Hepatocyte (in vitro differentiated cells): ENCODE measurements at regions not wholly inside any gene's neighbourhood (a gene's known extent, or its start where the extent isn't known, plus 50 kb on each side); places are given as distances from the start of the nearest gene placed in this dataset.
"Not testable (repeated sequence)": the region's sequence is repeated elsewhere in the genome, so short reads cannot be mapped to it uniquely, and the experiment has no call there.

ENCODE experiments used
- DNase-seq: peaks from one replicate; pipeline ENCODE4 v3.0.0-alpha.2; 2016; ENCODE audit warnings: low spot score
- H2AFZ ChIP-seq: fragments of 200-600 bp; sonication (generic); 2 replicates; pipeline ENCODE4 v1.6.0; 2016; ENCODE audit warnings: antibody characterized with exemption, mild to moderate bottlenecking
- H3K27ac ChIP-seq: fragments of 200-600 bp; sonication (generic); 2 replicates; pipeline ENCODE4 v1.5.1; 2016; ENCODE audit warnings: mild to moderate bottlenecking
- H3K27me3 ChIP-seq: fragments of 200-600 bp; sonication (generic); 2 replicates; pipeline ENCODE4 v1.6.1; 2016
- H3K36me3 ChIP-seq: fragments of 200-600 bp; sonication (generic); replicated peaks from 2 replicates; pipeline ENCODE4 v1.5.1; 2016; ENCODE audit warnings: low read depth; ENCODE audit not compliant: insufficient read depth
- H3K4me1 ChIP-seq: fragments of 200-600 bp; sonication (generic); 2 replicates; pipeline ENCODE4 v1.5.1; 2016; ENCODE audit warnings: mild to moderate bottlenecking, moderate library complexity; ENCODE audit not compliant: insufficient read depth
- H3K4me2 ChIP-seq: fragments of 200-600 bp; sonication (generic); 2 replicates; pipeline ENCODE4 v1.6.0; 2016
- H3K4me3 ChIP-seq: fragments of 200-600 bp; sonication (generic); 2 replicates; pipeline ENCODE4 v1.5.1; 2016; ENCODE audit warnings: mild to moderate bottlenecking
- H3K79me2 ChIP-seq: fragments of 200-600 bp; sonication (generic); 2 replicates; pipeline ENCODE4 v1.6.0; 2017; ENCODE audit warnings: mild to moderate bottlenecking
- H3K9me2 ChIP-seq: fragments of 200-600 bp; sonication (generic); replicated peaks from 2 replicates; pipeline ENCODE4 v1.6.0; 2017; ENCODE audit warnings: mild to moderate bottlenecking; ENCODE audit not compliant: insufficient read depth
- H3K9me3 ChIP-seq: fragments of 200-600 bp; sonication (generic); 2 replicates; pipeline ENCODE4 v1.5.1; 2016; ENCODE audit warnings: low read depth, mild to moderate bottlenecking
- H4K20me1 ChIP-seq: fragments of 200-600 bp; sonication (generic); 2 replicates; pipeline ENCODE4 v1.6.0; 2016; ENCODE audit warnings: mild to moderate bottlenecking; ENCODE audit not compliant: insufficient read depth, poor library complexity, severe bottlenecking
- EZH2 ChIP-seq: fragments of 200-600 bp; sonication (generic); IDR thresholded peaks from 2 replicates; pipeline ENCODE4 v1.6.1; 2016; ENCODE audit warnings: antibody characterized with exemption, mild to moderate bottlenecking, borderline replicate concordance
- EZH2phosphoT487 ChIP-seq: fragments of 200-600 bp; sonication (generic); IDR thresholded peaks from one replicate; pipeline ENCODE4 v1.6.1; 2018; ENCODE audit warnings: antibody characterized with exemption, mild to moderate bottlenecking, low read depth, moderate library complexity; ENCODE audit not compliant: unreplicated experiment, severe bottlenecking
- WGBS: methylation state at CpG from one replicate; pipeline ENCODE4 v1.1.6; 2016; ENCODE audit warnings: low lambda C conversion rate; ENCODE audit errors: missing lambda C conversion rate; 5-methylcytosine and 5-hydroxymethylcytosine counted together
- TF ChIP-seq, protein P1 (sequence below): fragments of 200-600 bp; sonication (generic); IDR thresholded peaks from 2 replicates; pipeline ENCODE4 v1.5.1; 2016; ENCODE audit warnings: antibody characterized with exemption, mild to moderate bottlenecking; ENCODE audit not compliant: poor library complexity

DNA sequence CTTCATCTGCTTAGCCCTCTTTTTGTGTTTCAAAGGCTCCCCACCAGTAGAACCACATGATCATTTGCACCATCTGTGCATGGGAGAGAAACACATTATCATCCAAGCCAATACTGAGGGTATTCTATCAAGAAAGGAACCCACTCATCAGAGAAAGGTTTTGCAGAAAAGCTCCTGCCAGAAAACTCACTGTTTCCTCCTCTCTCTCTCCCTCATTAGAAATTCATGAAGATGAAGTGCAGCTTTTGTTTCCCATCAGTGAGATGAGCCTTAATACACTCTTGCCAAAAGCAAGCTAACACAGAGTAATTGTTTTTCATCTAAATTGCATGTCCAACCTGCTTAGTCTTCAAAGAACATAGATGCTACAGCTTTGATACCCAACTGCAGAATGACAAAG is 142.4 kb upstream of the GRAMD2B start:
- TF ChIP-seq, protein P1, sequence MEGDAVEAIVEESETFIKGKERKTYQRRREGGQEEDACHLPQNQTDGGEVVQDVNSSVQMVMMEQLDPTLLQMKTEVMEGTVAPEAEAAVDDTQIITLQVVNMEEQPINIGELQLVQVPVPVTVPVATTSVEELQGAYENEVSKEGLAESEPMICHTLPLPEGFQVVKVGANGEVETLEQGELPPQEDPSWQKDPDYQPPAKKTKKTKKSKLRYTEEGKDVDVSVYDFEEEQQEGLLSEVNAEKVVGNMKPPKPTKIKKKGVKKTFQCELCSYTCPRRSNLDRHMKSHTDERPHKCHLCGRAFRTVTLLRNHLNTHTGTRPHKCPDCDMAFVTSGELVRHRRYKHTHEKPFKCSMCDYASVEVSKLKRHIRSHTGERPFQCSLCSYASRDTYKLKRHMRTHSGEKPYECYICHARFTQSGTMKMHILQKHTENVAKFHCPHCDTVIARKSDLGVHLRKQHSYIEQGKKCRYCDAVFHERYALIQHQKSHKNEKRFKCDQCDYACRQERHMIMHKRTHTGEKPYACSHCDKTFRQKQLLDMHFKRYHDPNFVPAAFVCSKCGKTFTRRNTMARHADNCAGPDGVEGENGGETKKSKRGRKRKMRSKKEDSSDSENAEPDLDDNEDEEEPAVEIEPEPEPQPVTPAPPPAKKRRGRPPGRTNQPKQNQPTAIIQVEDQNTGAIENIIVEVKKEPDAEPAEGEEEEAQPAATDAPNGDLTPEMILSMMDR: no peak
- no peak for TF ChIP-seq EZH2phosphoT487
- TF ChIP-seq EZH2: no peak
- Histone ChIP-seq H3K4me2 (no peak overlapping the region), H4K20me1 (no peaks in the 10 kb centered on the region), H3K27me3 (no peaks in the 10 kb centered on the region), H3K9me3 (no peaks in the 10 kb centered on the region), H3K4me1 (no peaks in the 10 kb centered on the region), H2AFZ (no peak overlapping the region), H3K36me3 (no peaks in the 10 kb centered on the region), H3K27ac (no peak overlapping the region), H3K9me2 (no peaks in the 10 kb centered on the region), H3K4me3 (no peak overlapping the region), H3K79me2 (no peaks in the 10 kb centered on the region)
- DNase-seq: no peak

DNA sequence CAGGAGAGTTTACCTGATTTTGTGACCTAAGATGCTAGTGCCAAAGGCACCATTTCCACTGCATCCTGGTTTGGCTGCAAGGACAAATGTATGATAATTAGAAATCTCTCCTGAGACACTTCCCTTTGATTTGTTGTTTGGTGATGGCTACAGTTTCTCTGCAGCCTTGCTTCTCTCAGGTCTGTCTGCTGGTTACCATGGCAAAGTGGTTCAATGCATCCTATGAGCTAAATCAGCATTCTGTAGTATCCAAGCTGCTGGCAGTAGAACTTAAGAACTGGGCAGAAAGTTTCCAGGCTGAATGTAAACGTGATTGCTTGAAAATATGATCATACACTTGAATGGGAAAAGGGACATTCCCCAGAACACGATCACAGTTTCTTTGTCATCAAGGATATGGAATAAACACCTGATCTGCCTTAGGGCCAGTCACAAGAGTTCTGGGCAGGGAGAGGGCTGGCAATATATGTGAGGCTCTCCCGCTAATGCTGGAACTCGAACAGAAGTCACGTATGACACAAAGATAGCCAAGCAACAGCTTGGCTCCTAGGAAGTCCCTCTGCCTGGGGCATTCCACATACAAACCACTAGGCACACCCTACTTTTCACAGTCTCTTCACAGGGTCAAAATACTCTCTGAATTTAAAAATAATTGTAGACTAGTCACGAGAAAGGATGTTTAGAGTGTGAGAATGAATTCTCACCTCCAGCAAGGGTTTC is 138.1 kb upstream of the GRAMD2B start:
- TF ChIP-seq, protein P1: no peak
- TF ChIP-seq EZH2 (no peak), EZH2phosphoT487 (no peak)
- H2AFZ ChIP-seq: no peak overlapping the region
- WGBS: 90% methylated on average over 6 of the region's 6 CpGs
- no peaks in the 10 kb centered on the region for H4K20me1 ChIP-seq
- H3K4me1 ChIP-seq: no peaks in the 10 kb centered on the region
- no peak for DNase-seq
- no peak overlapping the region for H3K4me2 ChIP-seq
- H3K27ac ChIP-seq: no peak overlapping the region
- H3K9me2 ChIP-seq: no peaks in the 10 kb centered on the region
- no peaks in the 10 kb centered on the region for H3K27me3 ChIP-seq
- H3K79me2 ChIP-seq: no peaks in the 10 kb centered on the region
- H3K36me3 ChIP-seq: no peaks in the 10 kb centered on the region
- no peak overlapping the region for H3K4me3 ChIP-seq
- no peaks in the 10 kb centered on the region for H3K9me3 ChIP-seq

DNA sequence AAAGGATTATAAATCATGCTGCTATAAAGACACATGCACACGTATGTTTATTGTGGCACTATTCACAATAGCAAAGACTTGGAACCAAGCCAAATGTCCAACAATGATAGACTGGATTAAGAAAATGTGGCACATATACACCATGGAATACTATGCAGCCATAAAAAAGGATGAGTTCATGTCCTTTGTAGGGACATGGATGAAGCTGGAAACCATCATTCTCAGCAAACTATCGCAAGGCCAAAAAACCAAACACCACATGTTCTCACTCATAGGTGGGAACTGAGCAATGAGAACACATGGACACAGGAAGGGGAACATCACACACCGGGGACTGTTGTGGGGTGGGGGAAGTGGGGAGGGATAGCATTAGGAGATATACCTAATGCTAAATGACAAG is 127.1 kb upstream of the GRAMD2B start:
- 88% methylated on average over 1 of the region's 3 CpGs for WGBS
- not testable (repeated sequence) for H3K4me3 ChIP-seq, H2AFZ ChIP-seq, H3K9me3 ChIP-seq, H4K20me1 ChIP-seq, H3K36me3 ChIP-seq, DNase-seq, H3K27ac ChIP-seq, H3K27me3 ChIP-seq, H3K4me2 ChIP-seq, H3K9me2 ChIP-seq, H3K4me1 ChIP-seq, H3K79me2 ChIP-seq

DNA sequence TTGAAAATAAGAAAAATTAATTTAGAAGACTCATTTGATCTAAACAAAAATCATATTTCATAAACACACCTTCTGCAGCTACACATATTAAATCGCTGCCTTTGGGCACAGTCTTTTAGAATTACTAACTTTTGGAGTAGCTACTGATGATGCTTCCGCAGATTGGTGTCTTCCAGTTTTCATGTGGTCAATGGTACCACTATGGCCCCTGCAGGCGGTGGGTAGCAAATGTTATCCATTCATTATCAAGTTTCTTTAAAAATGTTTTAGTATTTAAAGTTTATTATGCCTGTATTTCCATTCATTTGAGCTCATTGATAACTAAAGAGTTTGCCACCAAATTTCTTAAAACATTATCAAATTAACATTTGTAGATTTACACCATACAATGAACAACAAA is 122.9 kb upstream of the GRAMD2B start:
- Histone ChIP-seq H2AFZ (no peak overlapping the region), H3K9me3 (no peaks in the 10 kb centered on the region), H3K4me3 (no peak overlapping the region), H3K4me1 (no peaks in the 10 kb centered on the region), H3K27ac (no peak overlapping the region), H4K20me1 (no peaks in the 10 kb centered on the region), H3K36me3 (no peaks in the 10 kb centered on the region), H3K27me3 (no peaks in the 10 kb centered on the region), H3K4me2 (no peak overlapping the region), H3K9me2 (no peaks in the 10 kb centered on the region), H3K79me2 (no peaks in the 10 kb centered on the region)
- WGBS: 87% methylated on average over 3 of the region's 3 CpGs
- TF ChIP-seq EZH2phosphoT487: no peak
- TF ChIP-seq EZH2: no peak
- TF ChIP-seq, protein P1: no peak
- DNase-seq: no peak
